ENCODE measurements at regions not wholly inside any gene's neighbourhood (a gene's known extent, or its start where the extent isn't known, plus 50 kb on each side); places are given as distances from the start of the nearest gene placed in this dataset.

DNA sequence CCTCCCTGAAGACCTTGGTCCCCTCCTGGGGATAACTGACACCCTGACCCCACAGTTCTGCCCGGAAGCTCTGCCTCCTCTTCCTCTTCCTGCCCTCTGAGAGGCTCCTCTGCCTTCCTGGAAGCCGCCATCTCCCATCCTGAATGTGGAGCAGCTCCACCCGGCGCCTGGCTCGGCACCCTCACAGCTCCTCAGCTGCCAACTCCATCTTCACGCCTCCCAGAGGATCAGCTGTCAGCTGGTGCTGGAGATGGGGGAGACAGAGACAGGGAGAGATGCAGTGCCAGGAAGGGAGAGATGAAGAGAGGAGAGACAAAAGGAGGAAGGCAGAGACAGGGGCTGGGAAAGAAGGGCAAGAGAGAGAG, 210.4 kb upstream of the CSF3R start:
- Histone ChIP-seq H3K4me2 (peak overlapping the region; percentile 26; the same call in 1 of the 2 replicates), H3K9me3 (no peaks in the 10 kb centered on the region), H3K9ac (no peak overlapping the region), H3K27ac (no peak overlapping the region), H3K27me3 (no peaks in the 10 kb centered on the region), H3K4me3 (no peak overlapping the region), H3K36me3 (no peaks in the 10 kb centered on the region), H4K20me1 (no peaks in the 10 kb centered on the region), H3K4me1 (peaks cover 12% of the 10 kb centered on the region)
- no peak for TF ChIP-seq Cebpa-rat (IDR thresholded peaks at IDR 0.05)

DNA sequence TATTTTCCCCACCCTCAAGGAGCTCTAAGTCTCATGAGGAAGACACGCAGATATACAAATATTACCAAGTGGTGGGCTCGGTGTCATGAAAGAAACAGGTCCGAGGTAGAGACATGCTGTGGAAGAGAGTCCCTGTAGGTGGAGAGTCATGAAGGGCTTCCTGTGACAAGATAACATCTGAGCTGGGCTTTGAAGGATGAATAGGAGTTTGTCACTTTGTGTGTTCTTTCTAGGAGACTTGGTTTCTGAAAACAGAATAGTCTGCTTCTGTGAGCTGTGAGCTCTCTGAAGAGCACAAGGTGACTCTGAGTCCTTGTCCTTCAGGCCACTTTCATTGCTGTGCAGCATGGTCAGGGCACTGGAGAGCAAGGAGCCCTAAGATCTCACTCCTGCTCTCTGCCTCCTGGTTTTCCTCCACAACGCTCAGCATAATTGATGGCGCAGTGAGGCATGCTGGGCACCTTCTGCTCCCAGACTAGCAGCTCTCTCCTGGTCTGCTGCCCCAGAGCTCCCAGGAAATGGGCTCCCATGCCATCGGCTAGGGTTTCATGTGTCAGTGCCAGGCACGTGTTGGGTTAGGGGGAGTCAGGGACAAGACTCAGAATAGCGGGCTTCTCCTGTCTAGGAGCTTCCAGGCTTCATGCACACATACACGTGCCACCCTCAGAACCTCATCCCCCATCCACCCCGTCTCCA, 209.9 kb upstream of the CSF3R start:
- no peak overlapping the region for H3K27ac ChIP-seq
- 0 out of 2 replicates have a peak overlapping the region, but pooled peaks have one; percentile 26 for H3K4me2 ChIP-seq
- no peaks in the 10 kb centered on the region for H4K20me1 ChIP-seq
- H3K4me1 ChIP-seq: peaks cover 12% of the 10 kb centered on the region
- TF ChIP-seq Cebpa-rat (IDR thresholded peaks at IDR 0.05): no peak
- no peak overlapping the region for H3K9ac ChIP-seq
- no peak overlapping the region for H3K4me3 ChIP-seq
- no peaks in the 10 kb centered on the region for H3K36me3 ChIP-seq
- no peaks in the 10 kb centered on the region for H3K9me3 ChIP-seq
- no peaks in the 10 kb centered on the region for H3K27me3 ChIP-seq

- no peak overlapping the region for H3K9ac ChIP-seq
- peaks cover 10% of the 10 kb centered on the region for H3K4me1 ChIP-seq
- no peaks in the 10 kb centered on the region for H3K9me3 ChIP-seq
- no peaks in the 10 kb centered on the region for H4K20me1 ChIP-seq
- no peak overlapping the region for H3K27ac ChIP-seq
- no peak for TF ChIP-seq Cebpa-rat (IDR thresholded peaks at IDR 0.05)
- no peaks in the 10 kb centered on the region for H3K27me3 ChIP-seq
- no peaks in the 10 kb centered on the region for H3K36me3 ChIP-seq
- no peak overlapping the region for H3K4me2 ChIP-seq
- H3K4me3 ChIP-seq: no peak overlapping the region
Measured at GRCh38 chr1:36691374-36691773, 208.7 kb upstream of the CSF3R start.

- TF ChIP-seq Cebpa-rat (IDR thresholded peaks at IDR 0.05): no peak
- Histone ChIP-seq H3K9me3 (no peaks in the 10 kb centered on the region), H3K9ac (no peak overlapping the region)
Measured at GRCh38 chr1:36689992-36690391, 207.3 kb upstream of the CSF3R start.

DNA sequence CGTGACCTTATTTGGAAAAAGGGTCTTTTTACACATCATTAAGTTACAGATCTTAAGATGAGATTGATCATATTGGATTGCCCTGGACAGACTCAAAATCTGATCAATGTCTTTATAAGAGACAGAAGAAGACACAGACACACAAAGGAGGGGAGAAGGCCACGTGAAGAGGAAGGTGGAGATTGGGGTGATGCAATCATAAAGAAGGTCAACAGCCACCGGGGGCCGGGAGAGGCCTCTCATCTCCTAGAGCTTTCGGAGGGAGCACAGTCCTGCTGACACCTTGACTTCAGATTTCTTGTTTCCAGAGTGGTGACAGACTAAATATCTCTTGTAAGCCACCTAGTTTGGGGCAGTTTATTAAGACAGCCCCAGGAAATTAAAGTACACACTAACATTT, 204.6 kb upstream of the CSF3R start:
- Histone ChIP-seq H3K9ac (no peak overlapping the region), H3K4me3 (no peak overlapping the region), H3K4me1 (no peaks in the 10 kb centered on the region), H3K4me2 (no peak overlapping the region), H3K27me3 (no peaks in the 10 kb centered on the region), H3K27ac (no peak overlapping the region), H4K20me1 (no peaks in the 10 kb centered on the region), H3K36me3 (no peaks in the 10 kb centered on the region), H3K9me3 (no peaks in the 10 kb centered on the region)
- no peak for TF ChIP-seq Cebpa-rat (IDR thresholded peaks at IDR 0.05)

More at GRCh38 chr1:36689992-36690391, 207.3 kb upstream of the CSF3R start:
- Histone ChIP-seq H3K4me2 (no peak overlapping the region), H3K4me3 (no peak overlapping the region), H3K27me3 (no peaks in the 10 kb centered on the region), H3K4me1 (peaks cover 7% of the 10 kb centered on the region), H4K20me1 (no peaks in the 10 kb centered on the region), H3K36me3 (no peaks in the 10 kb centered on the region), H3K27ac (no peak overlapping the region)

GRCh38 chr1:36675931-36676562, 193.3 kb upstream of the CSF3R start:
- TF ChIP-seq Cebpa-rat (IDR thresholded peaks at IDR 0.05): no peak
- Histone ChIP-seq H3K9me3 (no peaks in the 10 kb centered on the region), H3K9ac (no peak overlapping the region), H3K27me3 (no peaks in the 10 kb centered on the region), H3K4me1 (no peaks in the 10 kb centered on the region), H3K36me3 (no peaks in the 10 kb centered on the region), H4K20me1 (no peaks in the 10 kb centered on the region), H3K27ac (no peak overlapping the region), H3K4me3 (no peak overlapping the region), H3K4me2 (no peak overlapping the region)

DNA sequence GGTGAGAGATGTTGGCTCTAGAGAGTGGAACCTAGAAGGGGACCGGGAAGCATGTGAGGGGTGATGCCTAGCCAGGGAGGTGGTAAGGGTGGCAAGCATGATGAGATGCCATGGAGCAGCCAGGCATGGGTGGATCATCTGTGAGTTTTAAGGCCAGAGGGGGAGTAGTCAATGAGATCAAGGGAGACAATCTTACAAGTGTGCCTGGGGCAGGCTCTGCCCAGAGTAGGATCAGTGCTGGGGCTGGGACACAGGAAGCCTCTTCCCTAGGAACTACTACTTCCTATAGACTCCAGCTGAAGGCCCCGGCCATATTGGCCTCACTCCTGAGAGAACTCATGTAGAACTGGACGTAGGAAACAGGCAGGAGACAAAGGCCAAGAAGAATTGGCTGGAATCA, 192.4 kb upstream of the CSF3R start:
- Histone ChIP-seq H3K27me3 (no peaks in the 10 kb centered on the region), H3K4me2 (no peak overlapping the region), H3K9ac (no peak overlapping the region), H3K36me3 (no peaks in the 10 kb centered on the region), H3K4me1 (no peaks in the 10 kb centered on the region), H3K27ac (no peak overlapping the region), H3K9me3 (no peaks in the 10 kb centered on the region), H4K20me1 (no peaks in the 10 kb centered on the region), H3K4me3 (no peak overlapping the region)
- TF ChIP-seq Cebpa-rat (IDR thresholded peaks at IDR 0.05): no peak

DNA sequence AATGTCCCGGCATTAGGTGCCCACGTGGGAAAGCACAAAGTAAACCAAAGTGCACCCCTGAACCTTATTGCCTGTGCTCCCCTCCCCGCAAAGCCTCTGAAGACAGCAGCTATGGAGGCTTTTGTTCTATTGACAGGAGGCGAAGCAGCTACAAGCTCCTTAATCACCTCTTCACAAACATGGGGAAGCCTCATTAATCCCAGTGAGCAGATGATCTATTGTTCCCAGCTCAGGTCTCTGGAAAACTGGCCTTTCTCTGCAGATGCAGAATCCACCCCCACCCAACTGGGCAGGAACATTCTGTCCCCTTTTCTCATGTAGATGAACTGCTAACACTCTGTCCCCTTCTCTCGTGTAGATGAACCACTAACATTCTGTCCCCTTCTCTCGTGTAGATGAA, 190.5 kb upstream of the CSF3R start:
- Histone ChIP-seq H3K9me3 (no peaks in the 10 kb centered on the region), H3K27ac (no peak overlapping the region), H3K4me3 (no peak overlapping the region), H4K20me1 (no peaks in the 10 kb centered on the region), H3K36me3 (no peaks in the 10 kb centered on the region), H3K4me2 (no peak overlapping the region), H3K4me1 (no peaks in the 10 kb centered on the region; the same call in 1 of the 2 replicates), H3K9ac (no peak overlapping the region), H3K27me3 (no peaks in the 10 kb centered on the region)
- TF ChIP-seq Cebpa-rat (IDR thresholded peaks at IDR 0.05): no peak

DNA sequence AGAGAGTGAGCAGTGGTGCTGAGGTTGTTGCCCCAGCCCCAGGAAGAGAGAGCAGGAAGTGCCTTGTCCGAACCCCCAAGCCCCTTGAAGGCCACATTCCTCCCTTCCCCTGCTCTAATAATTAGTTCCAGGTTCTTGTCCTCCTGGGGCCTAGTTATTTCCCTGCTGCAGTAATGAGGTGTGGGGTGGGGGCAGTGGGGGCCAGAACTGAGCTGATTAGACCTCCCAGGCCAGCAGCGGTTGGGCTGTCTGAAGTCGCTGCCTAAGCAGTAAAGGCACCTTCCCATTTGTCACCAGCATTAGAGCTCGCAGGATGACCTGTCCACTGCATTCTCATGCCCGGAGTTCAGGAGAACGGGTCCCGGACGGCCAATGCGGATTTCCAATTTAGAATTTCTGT, 186.5 kb upstream of the CSF3R start:
- Histone ChIP-seq H3K27ac (no peak overlapping the region), H3K9me3 (no peaks in the 10 kb centered on the region), H3K4me2 (no peak overlapping the region), H3K4me3 (no peak overlapping the region), H3K9ac (no peak overlapping the region), H3K4me1 (peaks cover 17% of the 10 kb centered on the region), H4K20me1 (no peaks in the 10 kb centered on the region), H3K36me3 (no peaks in the 10 kb centered on the region), H3K27me3 (no peaks in the 10 kb centered on the region)
- no peak for TF ChIP-seq Cebpa-rat (IDR thresholded peaks at IDR 0.05)

DNA sequence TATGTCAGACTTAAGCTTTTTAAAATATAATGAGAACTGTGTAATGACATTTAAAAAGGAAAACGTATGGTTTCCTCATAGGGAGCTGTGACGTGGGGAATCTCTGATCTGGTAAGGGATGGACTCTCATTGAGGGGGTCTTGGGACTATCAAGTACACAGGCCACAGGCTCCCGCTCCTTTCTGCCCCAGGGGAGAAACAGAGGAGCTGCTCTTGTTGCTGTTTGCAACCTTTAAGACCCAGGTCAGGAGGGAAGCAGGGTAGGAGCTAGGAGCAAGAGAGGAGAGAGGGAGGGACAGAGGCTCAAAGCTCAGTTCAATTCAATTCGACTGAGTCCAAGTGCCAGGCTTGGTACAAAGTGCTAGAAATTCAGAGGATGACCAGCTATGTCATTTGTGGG, 185.1 kb upstream of the CSF3R start:
- TF ChIP-seq Cebpa-rat (IDR thresholded peaks at IDR 0.05): no peak
- H3K27ac ChIP-seq: no peak overlapping the region

More for the DNA sequence above, 185.1 kb upstream of the CSF3R start:
- no peak overlapping the region for H3K9ac ChIP-seq
- peak overlapping the region; percentile 60 for H3K4me2 ChIP-seq
- no peaks in the 10 kb centered on the region for H4K20me1 ChIP-seq
- no peaks in the 10 kb centered on the region for H3K27me3 ChIP-seq
- H3K9me3 ChIP-seq: no peaks in the 10 kb centered on the region
- no peak overlapping the region for H3K4me3 ChIP-seq
- H3K36me3 ChIP-seq: no peaks in the 10 kb centered on the region
- H3K4me1 ChIP-seq: peaks cover 17% of the 10 kb centered on the region

All from BLaER1 (cell line).